Neural progenitor cell (in vitro differentiated cells): ENCODE measurements at regions not wholly inside any gene's neighbourhood (a gene's known extent, or its start where the extent isn't known, plus 50 kb on each side); places are given as distances from the start of the nearest gene placed in this dataset.

ENCODE experiments used
- DNase-seq: peaks from one replicate; pipeline ENCODE4 v3.0.0-alpha.2; 2016; ENCODE audit warnings: low spot score
- H2AFZ ChIP-seq: fragments of 200-600 bp; sonication (generic); replicated peaks from 2 replicates; pipeline ENCODE4 v1.6.1; 2016; ENCODE audit warnings: antibody characterized with exemption
- H3F3A ChIP-seq: fragments of 200-600 bp; sonication (generic); 2 replicates; pipeline ENCODE4 v1.6.1; 2016; ENCODE audit warnings: antibody characterized with exemption, low read depth
- H3K27ac ChIP-seq: fragments of 200-600 bp; sonication (generic); 2 replicates; pipeline ENCODE4 v1.5.1; 2016; ENCODE audit warnings: mild to moderate bottlenecking
- H3K27me3 ChIP-seq: fragments of 200-600 bp; sonication (generic); 2 replicates; pipeline ENCODE4 v1.6.1; 2016; ENCODE audit warnings: mild to moderate bottlenecking, moderate library complexity
- H3K36me3 ChIP-seq: fragments of 200-600 bp; sonication (generic); 2 replicates; pipeline ENCODE4 v1.5.1; 2016
- H3K4me1 ChIP-seq: fragments of 200-600 bp; sonication (generic); 2 replicates; pipeline ENCODE4 v1.6.1; 2016; ENCODE audit warnings: mixed run types
- H3K4me2 ChIP-seq: fragments of 200-600 bp; sonication (generic); 2 replicates; pipeline ENCODE4 v1.6.1; 2016
- H3K4me3 ChIP-seq: fragments of 200-600 bp; sonication (generic); 2 replicates; pipeline ENCODE4 v1.5.1; 2016
- H3K79me2 ChIP-seq: fragments of 200-600 bp; sonication (generic); 2 replicates; pipeline ENCODE4 v1.6.1; 2016; ENCODE audit warnings: low read depth
- H3K9ac ChIP-seq: fragments of 200-600 bp; sonication (generic); 2 replicates; pipeline ENCODE4 v1.6.1; 2016
- H3K9me3 ChIP-seq: fragments of 200-600 bp; sonication (generic); 2 replicates; pipeline ENCODE4 v1.5.1; 2016; ENCODE audit warnings: low read depth
- H4K20me1 ChIP-seq: fragments of 200-600 bp; sonication (generic); 2 replicates; pipeline ENCODE4 v1.6.1; 2016; ENCODE audit warnings: low read depth
- H3K27ac Mint-ChIP-seq: 3 replicates; pipeline ENCODE4 v1.8.0; 2021; ENCODE audit warnings: mixed read lengths
- H3K27me3 Mint-ChIP-seq: 2 replicates; pipeline ENCODE4 v1.8.0; 2022; ENCODE audit warnings: low read depth, mild to moderate bottlenecking, inconsistent platforms, moderate library complexity, mixed read lengths; ENCODE audit not compliant: insufficient read depth
- H3K36me3 Mint-ChIP-seq: 3 replicates; pipeline ENCODE4 v1.8.0; 2021; ENCODE audit warnings: mixed read lengths
- H3K4me1 Mint-ChIP-seq: 3 replicates; pipeline ENCODE4 v1.8.0; 2021; ENCODE audit warnings: mixed read lengths
- H3K4me3 Mint-ChIP-seq: 3 replicates; pipeline ENCODE4 v1.8.0; 2021; ENCODE audit warnings: mild to moderate bottlenecking, moderate library complexity, mixed read lengths
- H3K9me3 Mint-ChIP-seq: 3 replicates; pipeline ENCODE4 v1.8.0; 2020; ENCODE audit warnings: mixed read lengths
- CTCF ChIP-seq: fragments of 200-600 bp; sonication (generic); IDR thresholded peaks from 2 replicates; pipeline ENCODE4 v1.5.1; 2017; ENCODE audit warnings: antibody characterized with exemption, mild to moderate bottlenecking
- EZH2 ChIP-seq: fragments of 200-600 bp; sonication (generic); IDR thresholded peaks from 2 replicates; pipeline ENCODE4 v1.6.1; 2017; ENCODE audit warnings: antibody characterized with exemption, mild to moderate bottlenecking, moderate library complexity
- EZH2phosphoT487 ChIP-seq: fragments of 200-600 bp; sonication (generic); IDR thresholded peaks from 2 replicates; pipeline ENCODE4 v1.6.1; 2017; ENCODE audit warnings: antibody characterized with exemption

- Histone ChIP-seq H3K9ac (no peak overlapping the region), H2AFZ (no peak overlapping the region), H3K4me3 (no peak overlapping the region), H3F3A (no peaks in the 10 kb centered on the region), H3K4me2 (no peak overlapping the region), H3K27me3 (no peaks in the 10 kb centered on the region), H3K79me2 (no peaks in the 10 kb centered on the region), H4K20me1 (no peaks in the 10 kb centered on the region), H3K36me3 (no peaks in the 10 kb centered on the region), H3K4me1 (no peaks in the 10 kb centered on the region), H3K27ac (no peak overlapping the region), H3K9me3 (no peaks in the 10 kb centered on the region)
- no peaks in the 10 kb centered on the region for H3K36me3 Mint-ChIP-seq
- no peak for TF ChIP-seq CTCF
- no peak for TF ChIP-seq EZH2phosphoT487
- TF ChIP-seq EZH2: no peak
- no peak for DNase-seq
- H3K4me3 Mint-ChIP-seq: no peak overlapping the region
- H3K4me1 Mint-ChIP-seq: peaks cover 26% of the 10 kb centered on the region
- peaks cover 3% of the 10 kb centered on the region for H3K27me3 Mint-ChIP-seq
- no peak overlapping the region for H3K27ac Mint-ChIP-seq
- H3K9me3 Mint-ChIP-seq: peaks cover 5% of the 10 kb centered on the region
These were observed 468.6 kb downstream of the BRD1 start for GRCh38 chr22:49359076-49359475.

GRCh38 chr22:49357661-49358440 is 469.8 kb downstream of the BRD1 start:
- no peaks in the 10 kb centered on the region for H3K9me3 ChIP-seq
- no peaks in the 10 kb centered on the region for H3F3A ChIP-seq
- no peak overlapping the region for H3K4me2 ChIP-seq
- peaks cover 26% of the 10 kb centered on the region for H3K4me1 Mint-ChIP-seq
- no peak for TF ChIP-seq CTCF
- no peak for TF ChIP-seq EZH2
- TF ChIP-seq EZH2phosphoT487: no peak
- no peak overlapping the region for H3K27ac Mint-ChIP-seq
- H3K36me3 ChIP-seq: no peaks in the 10 kb centered on the region
- peak; percentile 40 for DNase-seq
- H3K9me3 Mint-ChIP-seq: peaks cover 5% of the 10 kb centered on the region
- no peak overlapping the region for H3K4me3 ChIP-seq
- H2AFZ ChIP-seq: no peak overlapping the region
- no peaks in the 10 kb centered on the region for H3K79me2 ChIP-seq
- H3K9ac ChIP-seq: no peak overlapping the region
- H4K20me1 ChIP-seq: no peaks in the 10 kb centered on the region
- H3K4me3 Mint-ChIP-seq: no peak overlapping the region
- H3K36me3 Mint-ChIP-seq: no peaks in the 10 kb centered on the region
- H3K27ac ChIP-seq: no peak overlapping the region
- H3K4me1 ChIP-seq: no peaks in the 10 kb centered on the region
- no peaks in the 10 kb centered on the region for H3K27me3 ChIP-seq
- peaks cover 2% of the 10 kb centered on the region for H3K27me3 Mint-ChIP-seq

- no peak overlapping the region for H3K27ac Mint-ChIP-seq
- no peaks in the 10 kb centered on the region for H3K79me2 ChIP-seq
- no peak overlapping the region for H3K4me3 ChIP-seq
- no peak for DNase-seq
- no peak overlapping the region for H2AFZ ChIP-seq
- H3F3A ChIP-seq: no peaks in the 10 kb centered on the region
- no peaks in the 10 kb centered on the region for H3K36me3 Mint-ChIP-seq
- no peak overlapping the region for H3K4me2 ChIP-seq
- H3K4me3 Mint-ChIP-seq: no peak overlapping the region
- no peaks in the 10 kb centered on the region for H3K4me1 ChIP-seq
- no peaks in the 10 kb centered on the region for H3K9me3 ChIP-seq
- no peak for TF ChIP-seq CTCF
- TF ChIP-seq EZH2: no peak
- TF ChIP-seq EZH2phosphoT487: no peak
- no peaks in the 10 kb centered on the region for H4K20me1 ChIP-seq
- no peaks in the 10 kb centered on the region for H3K27me3 ChIP-seq
- no peak overlapping the region for H3K9ac ChIP-seq
- H3K9me3 Mint-ChIP-seq: peaks cover 5% of the 10 kb centered on the region
- no peak overlapping the region for H3K27ac ChIP-seq
- H3K36me3 ChIP-seq: no peaks in the 10 kb centered on the region
- peaks cover 18% of the 10 kb centered on the region for H3K4me1 Mint-ChIP-seq
- peaks cover 3% of the 10 kb centered on the region for H3K27me3 Mint-ChIP-seq
These were observed 471.2 kb downstream of the BRD1 start for GRCh38 chr22:49356428-49356827.
